ENCODE measurements at regions not wholly inside any gene's neighbourhood (a gene's known extent, or its start where the extent isn't known, plus 50 kb on each side); places are given as distances from the start of the nearest gene placed in this dataset.
"Not testable (repeated sequence)": the region's sequence is repeated elsewhere in the genome, so short reads cannot be mapped to it uniquely, and the experiment has no call there.

DNA sequence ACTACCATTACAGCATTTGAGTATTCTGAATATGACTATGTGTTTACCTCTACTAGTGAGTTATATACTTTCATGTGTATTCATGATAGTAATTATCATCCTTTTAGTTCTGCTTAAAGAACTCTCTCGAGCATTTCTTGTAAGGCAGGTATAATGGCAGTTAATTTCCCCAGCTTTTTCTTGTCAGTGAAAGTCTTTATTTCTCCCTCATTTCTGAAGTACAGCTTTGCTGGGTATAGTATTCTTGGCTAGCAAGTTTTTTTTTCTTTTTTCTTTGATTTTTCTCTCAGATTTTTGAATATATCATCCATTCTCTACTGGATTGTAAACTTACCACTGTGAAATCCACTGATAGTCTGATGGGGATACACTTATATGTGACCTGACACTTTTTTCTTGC, 165.9 kb upstream of the ARHGAP5 start:
- DNase-seq = no peak

DNA sequence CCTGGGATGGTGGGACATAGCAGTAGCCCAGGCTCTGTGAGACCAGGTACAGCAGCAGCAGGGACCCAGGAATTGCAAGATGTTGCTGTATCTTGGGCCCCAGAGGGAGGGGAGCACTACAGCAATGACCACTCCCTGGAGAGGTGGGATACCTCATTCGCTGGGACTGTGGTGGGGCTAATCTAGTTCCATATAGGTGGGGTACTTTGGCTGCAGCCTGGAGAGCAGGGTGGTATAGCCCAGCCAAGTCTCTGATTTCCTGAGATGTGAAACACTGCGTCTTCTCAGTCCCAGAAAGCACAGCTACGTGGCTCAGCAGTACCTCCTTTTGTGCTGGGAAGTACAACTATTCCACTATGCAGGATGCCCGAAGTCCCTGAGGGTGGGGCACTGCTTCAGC, 163.7 kb upstream of the ARHGAP5 start:
- no peak for DNase-seq

DNA sequence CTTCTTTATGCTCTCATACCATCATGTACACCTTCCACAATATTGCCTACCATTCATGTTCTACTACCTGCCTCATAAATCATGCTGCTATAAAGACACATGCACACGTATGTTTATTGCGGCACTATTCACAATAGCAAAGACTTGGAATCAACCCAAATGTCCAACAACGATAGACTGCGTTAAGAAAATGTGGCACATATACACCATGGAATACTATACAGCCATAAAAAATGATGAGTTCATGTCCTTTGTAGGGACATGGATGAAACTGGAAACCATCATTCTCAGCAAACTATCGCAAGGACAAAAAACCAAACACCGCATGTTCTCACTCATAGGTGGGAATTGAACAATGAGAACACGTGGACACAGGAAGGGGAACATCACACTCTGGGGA, 158.8 kb upstream of the ARHGAP5 start:
- not testable (repeated sequence) for DNase-seq

DNA sequence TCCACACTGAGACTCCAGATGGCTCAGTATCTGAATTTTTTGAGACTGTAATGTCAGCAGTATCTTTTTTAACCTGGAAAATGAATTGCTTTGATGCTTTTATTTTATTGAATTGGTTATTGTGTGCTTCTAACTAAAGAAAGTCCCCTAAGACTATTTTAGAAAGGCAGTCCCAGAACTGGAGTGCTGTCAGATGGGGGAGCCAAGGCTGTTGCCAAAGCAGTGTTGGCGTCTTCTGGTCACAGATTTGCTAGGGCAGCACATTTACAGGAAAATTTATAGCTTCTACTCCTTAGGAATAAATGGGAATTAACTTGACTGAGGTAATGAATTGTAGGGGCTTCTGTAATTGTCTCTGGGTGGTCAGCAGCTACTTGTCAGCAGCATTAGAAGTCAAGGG, 157.1 kb upstream of the ARHGAP5 start:
- DNase-seq = no peak

DNA sequence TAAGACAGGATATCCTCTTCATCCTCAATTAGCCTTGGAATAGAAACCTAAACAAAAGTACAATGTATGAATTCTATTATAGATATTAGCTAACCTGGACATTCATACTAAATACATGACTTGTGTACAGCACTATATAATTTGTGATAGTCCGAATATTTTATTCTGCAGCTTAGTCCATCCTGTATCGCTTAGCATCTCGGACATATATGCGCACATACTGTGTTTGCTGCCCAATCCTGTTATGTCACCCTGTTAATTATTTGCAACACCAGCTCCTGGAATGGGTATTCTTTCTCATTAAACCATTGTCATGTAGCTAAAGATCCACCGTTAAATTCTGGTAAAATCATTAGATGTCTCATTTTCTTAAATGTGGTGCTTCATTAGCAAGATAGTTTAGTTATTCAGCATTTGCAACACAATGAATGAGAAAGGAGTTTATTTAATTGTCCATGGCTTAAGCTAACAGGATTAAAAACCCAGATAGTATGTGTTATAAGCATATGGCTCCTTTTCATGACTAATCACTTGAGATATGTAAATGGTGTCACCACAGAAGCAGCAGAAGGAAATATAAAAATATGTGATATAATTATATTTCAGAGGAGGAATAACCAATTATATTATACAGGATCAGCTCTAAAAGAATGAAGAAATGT, 156.0 kb upstream of the ARHGAP5 start:
- DNase-seq = peak; percentile 48

DNA sequence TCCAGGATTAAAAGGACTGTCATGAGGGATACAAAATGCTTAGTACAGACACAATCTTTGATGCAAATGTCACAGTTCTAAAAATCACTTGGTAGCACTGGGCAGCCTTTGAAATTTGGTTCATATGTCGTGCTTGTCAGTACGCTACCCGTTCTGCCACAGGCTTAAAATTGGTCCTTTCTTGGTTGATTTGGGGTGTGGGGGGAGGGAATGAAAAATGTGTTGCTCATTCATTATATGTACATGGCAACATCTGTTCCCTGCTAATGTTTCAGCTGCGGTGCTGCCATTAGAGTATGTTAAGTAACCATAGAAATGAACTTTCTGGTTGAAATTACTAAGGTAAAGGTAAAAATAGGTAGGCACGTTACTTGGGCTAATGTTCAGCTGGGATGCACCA, 155.4 kb upstream of the ARHGAP5 start:
- no peak for DNase-seq

DNA sequence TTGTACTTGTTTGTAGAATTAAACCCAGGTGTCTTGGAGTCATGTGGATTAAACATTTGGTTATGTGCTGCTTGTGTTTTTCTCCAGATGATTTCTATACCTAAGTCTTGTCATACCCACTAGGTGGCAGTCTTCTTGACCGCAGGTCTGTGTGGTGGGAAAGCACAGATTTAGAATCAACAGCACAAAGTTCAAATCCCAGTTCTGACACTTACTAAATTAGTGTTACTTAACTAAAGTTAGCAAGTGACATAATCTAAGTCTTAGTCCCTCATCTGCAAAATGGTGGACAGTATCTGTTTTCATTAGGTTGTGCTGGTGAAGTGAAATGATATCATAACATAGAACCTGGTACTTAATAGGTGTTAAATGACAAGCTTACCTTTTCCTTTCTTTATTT, 151.0 kb upstream of the ARHGAP5 start:
- DNase-seq = peak; percentile 45

DNA sequence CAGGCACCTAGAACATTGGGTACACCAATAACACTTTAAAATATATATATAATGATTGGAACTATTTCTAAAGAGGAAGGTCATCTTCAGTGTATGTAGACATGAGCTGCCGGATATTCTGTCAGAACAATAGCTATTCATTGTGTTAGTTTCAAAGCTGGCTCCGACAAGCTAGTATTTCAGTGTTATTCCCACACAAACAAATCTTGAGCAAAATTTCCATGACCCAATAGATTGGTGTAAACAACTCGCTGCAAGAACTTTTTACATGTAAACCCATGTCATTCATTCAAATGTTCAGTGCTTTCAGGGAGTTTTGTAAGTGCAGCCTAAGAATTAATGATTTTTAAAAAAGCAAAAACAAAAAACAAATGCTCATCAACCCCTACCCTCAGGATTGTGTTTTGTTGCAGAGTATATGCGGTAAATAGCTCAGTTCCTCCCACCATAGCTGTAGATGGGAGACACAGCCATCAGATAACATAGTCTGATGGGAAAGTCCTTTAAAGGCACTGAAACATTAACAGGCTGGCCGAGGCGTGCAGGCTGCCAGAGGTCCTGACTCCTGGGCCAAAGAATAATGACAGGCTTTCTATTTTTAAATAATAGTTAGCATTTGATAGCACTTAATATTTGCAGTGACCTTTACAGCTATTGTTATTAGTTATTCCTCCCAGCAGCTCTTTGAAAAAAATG, 150.3 kb upstream of the ARHGAP5 start:
- no peak for DNase-seq

DNA sequence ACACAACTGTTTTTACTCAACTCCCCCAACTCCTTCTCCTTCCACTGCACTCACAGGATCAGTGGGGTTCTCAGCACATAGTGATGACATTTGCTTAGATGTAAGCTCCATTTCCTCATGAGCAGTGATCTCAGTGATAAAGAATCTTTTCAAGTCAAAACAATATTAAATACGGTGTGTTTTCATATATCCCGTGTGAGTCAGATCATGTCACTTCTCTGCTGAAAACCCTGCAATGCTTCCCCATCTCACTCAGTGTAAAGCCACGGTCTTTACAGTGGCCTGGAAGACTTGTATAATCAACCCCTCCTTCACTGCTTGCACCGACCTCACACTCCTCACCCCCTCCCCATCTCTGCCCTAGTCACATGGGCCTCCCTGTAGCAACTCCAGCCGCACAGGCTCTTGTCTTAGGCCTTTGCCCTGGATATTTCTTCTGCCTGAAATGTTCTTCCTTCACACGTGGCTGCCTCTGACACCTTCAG, 149.7 kb upstream of the ARHGAP5 start:
- DNase-seq = peak; percentile 97

DNA sequence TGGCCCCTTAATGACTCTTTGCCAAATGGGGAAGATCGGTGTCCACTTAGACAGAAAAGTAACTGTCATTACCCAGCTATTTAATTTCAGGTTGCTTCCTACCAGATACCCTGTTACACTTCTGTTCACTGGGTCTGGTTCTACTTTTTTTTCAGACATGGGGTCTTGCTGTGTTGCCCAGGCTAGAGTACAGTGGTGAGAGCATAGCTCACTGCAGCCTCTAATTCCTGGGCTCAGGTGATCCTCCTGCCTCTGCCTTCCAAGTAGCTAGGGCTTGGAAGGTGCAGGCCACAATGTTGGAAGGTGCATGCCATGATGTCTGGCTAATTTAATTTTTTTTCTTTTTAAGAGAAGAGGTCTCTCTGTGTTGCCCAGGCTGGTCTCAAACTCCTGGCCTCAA, 147.0 kb upstream of the ARHGAP5 start:
- no peak for DNase-seq

DNA sequence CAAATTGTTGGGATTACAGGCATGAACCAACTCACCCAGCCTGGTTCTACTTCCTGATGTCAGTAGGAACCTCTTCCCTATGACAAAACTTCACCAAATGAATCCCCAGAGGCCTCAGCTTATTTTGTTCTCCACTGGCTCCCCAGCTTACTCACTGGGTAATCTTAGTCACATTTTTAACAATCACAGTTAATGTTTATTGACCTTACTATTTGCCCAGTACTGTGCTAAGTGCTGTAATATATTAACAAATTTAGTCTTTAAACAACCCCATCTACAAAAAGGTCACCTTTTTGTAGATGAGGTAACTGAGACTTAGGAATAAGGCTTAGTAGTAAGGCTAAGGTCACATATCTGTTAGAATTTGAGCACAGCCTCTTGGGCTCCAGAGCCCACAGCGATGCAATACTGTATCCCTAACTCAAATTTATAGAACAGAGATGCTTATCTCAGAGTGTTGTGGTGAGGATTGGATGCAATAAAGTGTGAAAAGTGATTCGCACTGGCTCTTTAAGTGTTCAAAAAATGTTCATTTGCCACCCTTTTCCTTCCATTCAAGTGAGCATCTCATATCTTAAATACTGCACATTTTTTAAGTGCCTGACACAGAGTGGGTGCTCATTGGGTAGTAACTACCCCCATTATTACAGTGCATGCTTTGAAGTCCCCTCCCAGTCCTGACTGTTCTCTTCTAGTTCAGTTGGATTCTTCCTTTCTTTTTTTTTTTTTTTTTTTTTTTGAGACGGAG, 146.4 kb upstream of the ARHGAP5 start:
- DNase-seq = peak; percentile 87

DNA sequence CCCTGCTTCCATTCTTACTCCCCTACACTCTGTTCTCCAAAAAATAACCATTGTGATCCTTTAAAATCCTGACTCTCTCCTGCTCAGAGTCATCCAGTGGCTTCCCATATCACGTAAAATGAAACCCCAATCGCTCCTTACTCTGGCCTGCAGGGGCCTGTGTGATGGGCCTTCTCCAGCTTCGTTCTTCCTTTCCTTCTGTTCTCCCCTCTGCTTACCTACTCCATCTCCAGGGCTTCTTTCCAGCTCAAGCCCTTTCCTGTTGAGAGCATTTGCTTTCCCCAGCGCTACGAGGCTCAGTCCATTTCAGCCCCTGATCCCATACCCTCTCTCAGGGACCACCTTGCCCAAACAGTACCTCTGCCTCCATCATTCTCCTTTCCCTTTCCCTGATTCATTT, 144.4 kb upstream of the ARHGAP5 start:
- DNase-seq = no peak

DNA sequence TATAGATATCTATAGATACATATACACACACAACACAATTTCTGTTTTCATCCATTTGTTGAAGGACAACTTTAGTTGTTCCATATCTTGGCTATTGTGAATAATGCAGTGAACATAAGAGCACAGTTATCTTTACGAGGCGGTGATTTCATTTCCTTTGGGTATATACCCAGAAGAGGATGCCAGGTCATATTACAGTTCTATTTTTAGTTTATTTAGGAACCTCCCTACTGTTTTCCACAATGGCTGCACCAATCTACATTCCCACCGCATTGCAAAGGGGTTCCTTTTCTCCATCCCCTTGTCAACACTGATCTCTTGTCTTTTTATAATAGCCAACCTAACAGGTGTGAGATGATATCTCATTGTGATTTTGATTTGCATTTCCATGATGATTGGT, 143.4 kb upstream of the ARHGAP5 start:
- peak; percentile 53 for DNase-seq

DNA sequence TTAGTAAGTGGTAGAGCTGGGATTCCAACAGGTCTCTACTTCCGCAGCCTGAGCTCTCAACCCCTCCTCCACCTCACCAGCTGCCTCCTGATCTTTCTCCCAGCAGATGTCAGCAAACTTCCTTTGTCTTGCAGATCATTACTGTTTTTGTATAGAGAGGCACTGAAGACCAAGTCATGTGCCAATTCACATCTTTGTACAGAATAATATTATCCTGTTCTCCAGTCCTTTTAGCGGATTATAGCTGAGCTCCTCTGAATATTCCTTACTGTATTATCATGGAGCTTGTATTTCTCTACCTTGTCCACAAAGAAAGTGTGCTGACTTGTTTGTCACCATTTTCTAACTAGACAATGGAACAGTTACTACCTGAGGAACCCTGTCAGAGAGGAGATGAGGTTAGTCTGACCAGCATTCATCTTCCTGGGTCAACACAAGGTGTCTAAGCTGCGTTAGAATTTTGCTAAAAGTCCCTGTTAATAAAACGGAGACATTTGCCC, 142.3 kb upstream of the ARHGAP5 start:
- peak; percentile 46 for DNase-seq

DNA sequence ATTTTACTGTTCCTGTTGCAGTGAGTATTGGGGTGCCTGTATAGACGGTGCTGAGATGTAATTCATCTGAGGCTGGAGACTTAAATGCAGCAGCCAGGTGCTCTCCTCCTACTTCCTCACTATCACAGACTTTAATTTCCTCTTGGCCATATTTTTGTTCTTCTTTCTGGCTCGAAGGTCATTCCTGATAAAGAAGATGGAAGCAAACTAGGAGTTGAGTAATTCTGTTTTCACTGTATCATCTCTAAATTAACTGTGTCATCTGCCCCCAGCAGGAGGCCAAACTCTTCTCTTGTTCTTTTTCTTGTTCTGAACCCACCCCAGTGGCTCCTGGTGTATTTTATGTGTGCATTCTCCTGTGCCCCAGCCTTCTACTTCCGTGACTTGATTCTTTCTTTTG, 141.7 kb upstream of the ARHGAP5 start:
- DNase-seq = no peak

DNA sequence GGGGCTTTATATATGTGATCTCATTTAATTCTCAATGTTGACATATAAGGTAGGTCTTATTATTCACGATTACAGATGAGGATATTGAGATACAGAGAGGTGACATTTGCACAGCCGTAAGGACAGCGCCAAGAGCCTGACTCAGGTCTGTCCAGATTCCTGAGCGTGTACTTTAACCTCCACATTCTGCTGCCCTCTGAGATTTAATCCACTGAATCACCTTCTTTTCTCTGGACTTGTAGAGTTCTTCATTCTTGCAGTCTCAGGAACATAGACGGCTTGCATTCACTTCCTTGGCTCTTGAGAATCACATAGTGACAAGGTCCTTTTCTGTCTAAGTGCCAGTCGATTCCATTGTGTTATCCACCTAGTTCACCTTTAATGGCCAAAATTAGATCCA, 141.0 kb upstream of the ARHGAP5 start:
- DNase-seq = no peak

DNA sequence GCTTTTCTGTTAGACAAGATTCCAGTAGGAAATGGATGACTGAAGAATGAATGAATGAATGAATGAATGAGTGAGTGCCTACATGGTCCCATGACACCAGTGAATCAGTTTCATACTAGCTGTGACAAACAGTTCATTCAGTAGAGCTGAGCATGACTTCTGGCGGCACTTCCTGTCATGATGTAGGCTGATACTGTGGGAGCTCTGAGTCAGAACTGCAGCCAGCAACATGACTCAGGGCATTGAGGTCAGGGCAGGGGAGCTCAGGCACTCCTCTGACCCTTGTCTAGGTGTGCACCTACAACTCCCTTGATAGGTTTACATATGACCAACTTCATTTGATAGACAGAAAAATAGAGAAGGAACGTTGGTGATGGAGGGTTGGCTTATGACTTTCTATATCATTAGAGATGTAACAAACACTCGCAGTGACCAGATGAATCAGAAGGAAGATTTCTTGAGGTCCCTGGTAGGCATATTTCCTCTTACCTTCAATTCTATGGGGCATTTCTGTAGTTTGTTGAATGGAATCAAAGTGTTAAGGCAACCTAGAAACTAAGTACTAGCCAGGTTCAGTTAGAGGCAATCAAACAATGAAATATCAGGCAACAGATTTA, 139.3 kb upstream of the ARHGAP5 start:
- DNase-seq = peak; percentile 92

DNA sequence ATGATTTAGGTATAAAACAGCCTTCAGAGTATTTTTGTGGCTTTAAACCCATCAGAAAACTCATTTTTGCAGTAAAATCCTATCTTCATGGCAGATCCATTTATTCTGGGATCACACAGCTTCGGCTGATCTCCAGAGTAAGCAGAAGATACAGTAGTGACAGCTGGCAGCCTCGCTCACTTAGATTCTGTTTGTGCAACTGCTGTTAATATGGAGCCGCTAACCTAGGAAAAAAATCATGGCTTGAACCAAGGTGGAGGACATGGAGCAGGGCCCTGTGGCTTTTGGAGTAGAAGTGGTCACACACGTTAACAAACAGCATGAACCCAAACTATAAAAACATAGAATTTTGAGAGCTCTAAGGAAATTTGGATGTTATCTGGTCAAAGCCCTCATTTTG, 137.2 kb upstream of the ARHGAP5 start:
- DNase-seq = no peak

DNA sequence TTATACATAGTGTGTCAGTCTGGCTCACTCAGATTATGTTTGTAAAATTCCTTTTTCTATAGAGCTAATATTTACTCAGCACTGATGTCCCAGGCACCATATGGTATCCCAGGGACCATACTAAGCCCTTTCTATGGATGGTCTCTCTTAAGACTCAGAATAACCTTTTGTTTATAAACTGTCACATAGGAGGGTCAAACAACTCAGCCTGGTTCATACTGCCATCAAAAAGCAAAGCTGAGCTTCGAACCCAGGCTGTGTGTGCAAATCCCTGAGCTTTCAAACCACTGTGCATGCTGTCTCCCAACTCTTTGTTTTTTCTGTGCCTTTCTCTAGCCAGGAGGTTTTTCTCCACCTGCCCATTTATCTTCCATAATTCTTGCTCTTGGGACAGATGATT, 135.6 kb upstream of the ARHGAP5 start:
- DNase-seq = no peak

DNA sequence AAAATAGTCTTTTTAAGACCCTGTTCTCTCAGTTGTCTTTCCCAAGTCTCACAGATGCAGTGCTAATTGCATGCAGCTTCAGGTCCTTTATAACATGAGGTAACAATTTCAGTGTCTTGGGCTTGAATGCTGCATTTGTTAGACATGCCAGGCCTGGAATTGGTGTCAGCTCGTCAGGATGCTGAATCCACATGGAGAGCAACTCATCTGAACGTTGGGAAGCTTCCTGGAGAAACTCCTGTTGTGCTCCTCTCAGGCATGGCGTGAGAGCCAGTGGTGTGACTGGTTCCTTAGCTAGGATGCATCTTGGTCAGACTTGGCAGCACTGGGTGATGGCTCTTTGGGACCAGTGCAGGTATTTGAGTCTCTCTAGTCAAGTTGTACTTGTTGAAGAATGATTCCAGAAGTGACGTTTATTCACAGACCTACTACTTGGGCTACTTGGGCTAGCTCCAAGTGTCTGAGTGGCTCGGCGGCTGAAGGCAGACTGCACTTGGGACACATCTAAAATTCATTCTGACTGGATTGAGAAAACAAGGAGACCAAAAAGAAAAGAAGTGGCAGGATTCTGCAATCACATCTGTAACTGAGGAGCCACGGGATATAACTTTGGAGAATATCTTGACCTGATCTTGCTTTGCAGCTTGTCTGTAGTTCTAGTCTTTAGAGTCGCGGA, 134.8 kb upstream of the ARHGAP5 start:
- no peak for DNase-seq

DNA sequence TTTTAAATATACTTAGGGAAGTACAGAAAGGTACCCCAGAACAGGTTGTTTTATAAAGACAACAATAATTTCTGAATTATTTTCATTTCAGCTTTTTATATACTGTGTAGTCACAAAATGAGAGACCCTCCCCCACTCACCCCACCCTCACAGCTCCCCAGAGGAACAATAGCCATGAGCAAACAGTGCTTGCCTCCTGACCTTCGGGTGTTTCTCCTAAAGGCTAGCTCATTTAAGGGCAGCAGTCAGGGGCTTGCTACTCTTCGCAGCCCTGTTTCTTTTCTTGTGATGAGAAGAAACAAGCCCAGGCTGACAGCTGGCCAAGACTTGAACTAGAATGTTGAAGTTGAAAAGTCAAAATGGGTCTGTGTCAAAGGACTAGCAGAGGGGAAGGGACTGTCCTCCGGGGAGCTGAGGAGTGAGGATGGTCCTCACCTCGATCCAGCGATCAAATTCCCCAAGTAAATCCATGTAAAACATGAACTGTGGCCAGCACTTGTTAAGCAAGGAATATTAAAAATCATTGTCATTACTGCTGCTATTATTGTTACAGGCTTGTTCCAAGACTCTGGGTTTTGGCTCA, 133.8 kb upstream of the ARHGAP5 start:
- DNase-seq = no peak

DNA sequence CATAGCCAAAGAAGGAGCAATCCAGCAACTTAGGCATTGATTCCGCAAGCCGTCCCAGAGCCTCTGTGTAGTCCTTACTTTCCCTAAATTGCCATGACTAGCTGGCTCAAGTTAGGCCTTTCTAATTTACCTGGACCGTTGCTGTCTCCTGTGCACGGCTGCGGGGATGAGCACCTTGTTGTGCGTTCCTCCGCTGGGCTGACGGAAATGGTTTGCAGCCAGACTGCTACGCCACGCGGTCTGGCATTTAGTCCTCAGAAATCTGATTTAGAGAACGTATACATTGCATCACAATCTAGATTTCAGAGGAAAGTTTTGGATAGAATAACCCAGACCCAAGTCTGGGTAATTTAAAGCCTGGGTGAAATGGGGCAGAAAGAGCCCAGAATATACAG, 133.2 kb upstream of the ARHGAP5 start:
- no peak for DNase-seq

Measured in fibroblast of skin of back (primary cell).